Progenitor cell of endocrine pancreas (in vitro differentiated cells): ENCODE measurements at regions not wholly inside any gene's neighbourhood (a gene's known extent, or its start where the extent isn't known, plus 50 kb on each side); places are given as distances from the start of the nearest gene placed in this dataset.
A peak's percentile ranks its signal among the peaks of the same experiment; 100 is the strongest.

ENCODE experiments used
- DNase-seq: peaks from one replicate; pipeline ENCODE4 v3.0.0; 2021; ENCODE audit warnings: low spot score; ENCODE audit not compliant: unreplicated experiment
- H3K27ac Mint-ChIP-seq: 2 replicates; pipeline ENCODE4 v1.8.0; 2021; ENCODE audit warnings: mild to moderate bottlenecking, moderate library complexity, mixed read lengths
- H3K27me3 Mint-ChIP-seq: 2 replicates; pipeline ENCODE4 v1.8.0; 2021; ENCODE audit warnings: mixed read lengths
- H3K36me3 Mint-ChIP-seq: 2 replicates; pipeline ENCODE4 v1.8.0; 2022; ENCODE audit warnings: mixed read lengths; ENCODE audit not compliant: insufficient read depth
- H3K4me1 Mint-ChIP-seq: 2 replicates; pipeline ENCODE4 v1.8.0; 2021; ENCODE audit warnings: low read depth, mixed read lengths
- H3K4me3 Mint-ChIP-seq: 2 replicates; pipeline ENCODE4 v1.8.0; 2021; ENCODE audit warnings: low read depth, mild to moderate bottlenecking, moderate library complexity, mixed read lengths
- H3K9me3 Mint-ChIP-seq: 2 replicates; pipeline ENCODE4 v1.8.0; 2021; ENCODE audit warnings: low read depth, mixed read lengths
- TF ChIP-seq, protein P1 (sequence below): fragments of 200-600 bp; sonication (generic); IDR thresholded peaks from one replicate; pipeline ENCODE4 v1.5.0; 2021; ENCODE audit warnings: antibody characterized with exemption, mild to moderate bottlenecking; ENCODE audit not compliant: unreplicated experiment

GRCh38 chr2:22518641-22519040, 866.3 kb upstream of the KLHL29 start:
- peaks cover 3% of the 10 kb centered on the region for H3K27me3 Mint-ChIP-seq
- no peak overlapping the region for H3K4me3 Mint-ChIP-seq
- no peaks in the 10 kb centered on the region for H3K9me3 Mint-ChIP-seq
- DNase-seq = no peak
- no peaks in the 10 kb centered on the region for H3K4me1 Mint-ChIP-seq
- H3K27ac Mint-ChIP-seq = no peak overlapping the region
- H3K36me3 Mint-ChIP-seq = no peaks in the 10 kb centered on the region
- TF ChIP-seq, protein P1, sequence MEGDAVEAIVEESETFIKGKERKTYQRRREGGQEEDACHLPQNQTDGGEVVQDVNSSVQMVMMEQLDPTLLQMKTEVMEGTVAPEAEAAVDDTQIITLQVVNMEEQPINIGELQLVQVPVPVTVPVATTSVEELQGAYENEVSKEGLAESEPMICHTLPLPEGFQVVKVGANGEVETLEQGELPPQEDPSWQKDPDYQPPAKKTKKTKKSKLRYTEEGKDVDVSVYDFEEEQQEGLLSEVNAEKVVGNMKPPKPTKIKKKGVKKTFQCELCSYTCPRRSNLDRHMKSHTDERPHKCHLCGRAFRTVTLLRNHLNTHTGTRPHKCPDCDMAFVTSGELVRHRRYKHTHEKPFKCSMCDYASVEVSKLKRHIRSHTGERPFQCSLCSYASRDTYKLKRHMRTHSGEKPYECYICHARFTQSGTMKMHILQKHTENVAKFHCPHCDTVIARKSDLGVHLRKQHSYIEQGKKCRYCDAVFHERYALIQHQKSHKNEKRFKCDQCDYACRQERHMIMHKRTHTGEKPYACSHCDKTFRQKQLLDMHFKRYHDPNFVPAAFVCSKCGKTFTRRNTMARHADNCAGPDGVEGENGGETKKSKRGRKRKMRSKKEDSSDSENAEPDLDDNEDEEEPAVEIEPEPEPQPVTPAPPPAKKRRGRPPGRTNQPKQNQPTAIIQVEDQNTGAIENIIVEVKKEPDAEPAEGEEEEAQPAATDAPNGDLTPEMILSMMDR = no peak

GRCh38 chr2:22520369-22521288, 864.4 kb upstream of the KLHL29 start:
- H3K4me1 Mint-ChIP-seq = no peaks in the 10 kb centered on the region
- H3K27ac Mint-ChIP-seq = peak overlapping the region; percentile 15
- H3K36me3 Mint-ChIP-seq = no peaks in the 10 kb centered on the region
- TF ChIP-seq, protein P1 = no peak
- H3K27me3 Mint-ChIP-seq = peaks cover 3% of the 10 kb centered on the region
- no peak for DNase-seq
- H3K4me3 Mint-ChIP-seq = no peak overlapping the region
- H3K9me3 Mint-ChIP-seq = no peaks in the 10 kb centered on the region

- no peaks in the 10 kb centered on the region for H3K9me3 Mint-ChIP-seq
- peaks cover 3% of the 10 kb centered on the region for H3K27me3 Mint-ChIP-seq
- H3K27ac Mint-ChIP-seq = no peak overlapping the region
- no peak overlapping the region for H3K4me3 Mint-ChIP-seq
- DNase-seq = no peak
- no peaks in the 10 kb centered on the region for H3K4me1 Mint-ChIP-seq
- H3K36me3 Mint-ChIP-seq = no peaks in the 10 kb centered on the region
- TF ChIP-seq, protein P1 = no peak
Observed at GRCh38 chr2:22521620-22522019, 863.4 kb upstream of the KLHL29 start.

DNA sequence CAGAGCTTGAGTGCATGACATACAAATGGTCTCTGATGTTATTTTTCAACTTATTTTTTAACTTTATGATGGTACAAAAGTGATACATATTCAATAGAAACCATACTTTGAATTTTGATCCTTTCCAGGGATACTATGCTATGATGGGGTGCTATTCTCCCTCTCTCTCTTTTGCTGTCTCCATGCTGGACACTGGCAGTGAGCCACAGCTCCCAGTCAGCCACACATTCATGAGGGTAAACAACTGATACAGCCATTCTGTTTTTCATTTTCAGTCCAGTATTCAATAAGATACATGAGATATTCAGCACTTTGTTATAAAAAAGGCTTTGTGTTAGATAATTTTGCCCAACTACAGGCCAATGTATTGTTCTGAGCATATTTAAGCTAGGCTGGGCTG, 859.3 kb upstream of the KLHL29 start:
- H3K9me3 Mint-ChIP-seq = peaks cover 11% of the 10 kb centered on the region
- H3K4me3 Mint-ChIP-seq = no peak overlapping the region
- H3K4me1 Mint-ChIP-seq = no peaks in the 10 kb centered on the region
- H3K27ac Mint-ChIP-seq = no peak overlapping the region
- no peaks in the 10 kb centered on the region for H3K27me3 Mint-ChIP-seq
- no peak for DNase-seq
- H3K36me3 Mint-ChIP-seq = no peaks in the 10 kb centered on the region
- TF ChIP-seq, protein P1 = no peak

- no peak overlapping the region for H3K27ac Mint-ChIP-seq
- H3K4me3 Mint-ChIP-seq = no peak overlapping the region
- TF ChIP-seq, protein P1 = no peak
- no peaks in the 10 kb centered on the region for H3K27me3 Mint-ChIP-seq
- peaks cover 11% of the 10 kb centered on the region for H3K9me3 Mint-ChIP-seq
- H3K4me1 Mint-ChIP-seq = no peaks in the 10 kb centered on the region
- DNase-seq = no peak
- no peaks in the 10 kb centered on the region for H3K36me3 Mint-ChIP-seq
Observed at GRCh38 chr2:22530131-22530530, 854.8 kb upstream of the KLHL29 start.
